Left ventricle myocardium inferior (tissue), 1 donor: ENCODE measurements at regions not wholly inside any gene's neighbourhood (a gene's known extent, or its start where the extent isn't known, plus 50 kb on each side); places are given as distances from the start of the nearest gene placed in this dataset.

Experiments
- DNase-seq: peaks from one replicate; pipeline ENCODE4 v3.0.0-alpha.2; 2020
- H3K27ac ChIP-seq: fragments of 200-600 bp; replicated peaks from 2 replicates; pipeline ENCODE4 v1.8.0; 2021
- H3K27me3 ChIP-seq: fragments of 200-600 bp; 2 replicates; pipeline ENCODE4 v1.8.0; 2021; ENCODE audit warnings: low read depth
- H3K36me3 ChIP-seq: fragments of 200-600 bp; 2 replicates; pipeline ENCODE4 v1.8.0; 2021
- H3K4me1 ChIP-seq: fragments of 200-600 bp; 2 replicates; pipeline ENCODE4 v1.8.0; 2021
- H3K4me3 ChIP-seq: fragments of 200-600 bp; 2 replicates; pipeline ENCODE4 v1.8.0; 2021; ENCODE audit warnings: mild to moderate bottlenecking, moderate library complexity
- H3K9me3 ChIP-seq: fragments of 200-600 bp; replicated peaks from 2 replicates; pipeline ENCODE4 v1.8.0; 2021
- CTCF ChIP-seq: fragments of 200-600 bp; IDR thresholded peaks from 2 replicates; pipeline ENCODE4 v1.8.0; 2021; ENCODE audit warnings: antibody characterized with exemption, mild to moderate bottlenecking, borderline replicate concordance
- intact Hi-C: fragments of 100-400 bp; cut with micrococcal nuclease; formaldehyde crosslinking; loops from one replicate; pipeline ENCODE4 v1.11.0; 2022
- donor health status: DM: no; HTN: yes; CAD: no; lungs with severe emphysema.

- Histone ChIP-seq H3K4me3 (no peak overlapping the region), H3K4me1 (peaks cover 99% of the 10 kb centered on the region), H3K27ac (peak overlapping the region; percentile 98), H3K27me3 (no peaks in the 10 kb centered on the region), H3K9me3 (no peaks in the 10 kb centered on the region), H3K36me3 (no peaks in the 10 kb centered on the region)
- no peak for TF ChIP-seq CTCF
- intact Hi-C loops = loop anchor here (10.0 kb wide), 1 partner anchor 75 kb away; the partner anchor contains the start of gene TRAK1
- DNase-seq = no peak
These were observed 57.4 kb upstream of the ULK4 start for GRCh38 chr3:42019144-42019952.

- no peaks in the 10 kb centered on the region for H3K9me3 ChIP-seq
These were observed 53.1 kb upstream of the ULK4 start for GRCh38 chr3:42014921-42015533.

GRCh38 chr3:42014458-42014920 lies 52.6 kb upstream of the ULK4 start:
- no peak for DNase-seq

More at GRCh38 chr3:42014921-42015533, 53.1 kb upstream of the ULK4 start:
- H3K27ac ChIP-seq = peak overlapping the region; percentile 98
- H3K36me3 ChIP-seq = no peaks in the 10 kb centered on the region
- no peaks in the 10 kb centered on the region for H3K27me3 ChIP-seq
- DNase-seq = peak; percentile 73
- peaks cover 71% of the 10 kb centered on the region for H3K4me1 ChIP-seq
- peak overlapping the region; percentile 80 for H3K4me3 ChIP-seq
- intact Hi-C loops = loop anchor here (10.0 kb wide), 1 partner anchor 80 kb away; the partner anchor contains the start of gene TRAK1
- TF ChIP-seq CTCF = no peak

GRCh38 chr3:42013691-42014457 lies 52.0 kb upstream of the ULK4 start:
- H3K9me3 ChIP-seq = no peaks in the 10 kb centered on the region
- DNase-seq = peak; percentile 60
- no peaks in the 10 kb centered on the region for H3K27me3 ChIP-seq
- peak; percentile 31 for TF ChIP-seq CTCF
- H3K4me1 ChIP-seq = peaks cover 60% of the 10 kb centered on the region
- no peaks in the 10 kb centered on the region for H3K36me3 ChIP-seq
- intact Hi-C loops = loop anchor here (10.0 kb wide), 1 partner anchor 81 kb away; the partner anchor contains the start of gene TRAK1
- H3K27ac ChIP-seq = peak overlapping the region; percentile 98
- peak overlapping the region; percentile 80 for H3K4me3 ChIP-seq

More at GRCh38 chr3:42014458-42014920, 52.6 kb upstream of the ULK4 start:
- Histone ChIP-seq H3K27ac (peak overlapping the region; percentile 98), H3K4me1 (peaks cover 66% of the 10 kb centered on the region), H3K4me3 (peak overlapping the region; percentile 80), H3K27me3 (no peaks in the 10 kb centered on the region), H3K9me3 (no peaks in the 10 kb centered on the region), H3K36me3 (no peaks in the 10 kb centered on the region)
- intact Hi-C loops = loop anchor here (10.0 kb wide), 1 partner anchor 80 kb away; the partner anchor contains the start of gene TRAK1
- no peak for TF ChIP-seq CTCF
